Brain pericyte (primary cell): ENCODE measurements at regions not wholly inside any gene's neighbourhood (a gene's known extent, or its start where the extent isn't known, plus 50 kb on each side); places are given as distances from the start of the nearest gene placed in this dataset.

ENCODE experiments used
- DNase-seq: peaks from one replicate; pipeline ENCODE4 v3.0.0-alpha.2; 2012; ENCODE audit warnings: low read depth, low spot score

GRCh38 chr9:129489838-129490582 is 130.9 kb downstream of the C9orf50 start:
- no peak for DNase-seq

- no peak for DNase-seq
Observed at GRCh38 chr9:129487658-129488483, 133.0 kb downstream of the C9orf50 start.

DNA sequence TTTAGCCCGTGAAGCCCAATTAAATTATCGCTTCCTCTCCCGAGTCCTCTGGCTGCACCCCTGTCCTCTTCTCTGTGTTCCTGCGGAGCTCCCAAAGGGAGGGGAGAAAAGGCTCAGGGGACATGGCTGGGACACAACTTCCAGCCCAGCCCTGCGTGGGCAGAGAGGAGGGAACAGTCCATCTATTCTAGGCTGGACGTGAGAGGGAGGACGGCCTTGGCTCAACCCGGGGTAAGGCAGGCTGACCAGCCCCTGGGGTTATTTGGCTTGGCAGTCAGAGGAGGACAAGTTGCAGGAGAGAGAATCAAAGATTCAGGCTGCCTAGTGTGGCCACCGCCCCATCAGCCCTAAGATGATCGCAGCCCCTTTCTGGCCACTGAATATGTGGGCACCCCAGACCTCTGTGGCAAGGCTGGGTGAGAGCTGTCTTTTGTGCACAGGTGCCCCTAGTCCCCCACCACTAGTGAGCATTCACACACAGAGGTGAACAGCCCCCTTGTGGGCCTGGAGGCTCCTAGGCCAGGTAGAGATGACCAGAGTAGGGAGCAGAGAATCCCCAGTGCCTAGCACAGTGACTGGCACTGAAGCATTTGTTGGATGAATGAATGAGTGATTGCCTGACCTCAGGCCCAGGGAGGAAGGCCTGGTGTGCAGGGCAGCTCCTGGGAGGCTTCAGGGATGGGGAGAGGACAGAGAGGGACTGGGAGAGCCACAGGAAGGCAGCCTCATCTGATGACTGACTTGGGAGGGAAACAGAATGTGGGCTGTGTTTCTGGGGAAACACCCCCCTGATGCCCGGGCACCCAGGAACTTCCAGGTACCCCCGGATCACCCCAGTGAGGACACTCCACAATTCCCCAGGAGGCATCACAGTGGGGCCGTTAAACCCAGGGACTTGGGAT is 133.9 kb downstream of the C9orf50 start:
- no peak for DNase-seq

DNA sequence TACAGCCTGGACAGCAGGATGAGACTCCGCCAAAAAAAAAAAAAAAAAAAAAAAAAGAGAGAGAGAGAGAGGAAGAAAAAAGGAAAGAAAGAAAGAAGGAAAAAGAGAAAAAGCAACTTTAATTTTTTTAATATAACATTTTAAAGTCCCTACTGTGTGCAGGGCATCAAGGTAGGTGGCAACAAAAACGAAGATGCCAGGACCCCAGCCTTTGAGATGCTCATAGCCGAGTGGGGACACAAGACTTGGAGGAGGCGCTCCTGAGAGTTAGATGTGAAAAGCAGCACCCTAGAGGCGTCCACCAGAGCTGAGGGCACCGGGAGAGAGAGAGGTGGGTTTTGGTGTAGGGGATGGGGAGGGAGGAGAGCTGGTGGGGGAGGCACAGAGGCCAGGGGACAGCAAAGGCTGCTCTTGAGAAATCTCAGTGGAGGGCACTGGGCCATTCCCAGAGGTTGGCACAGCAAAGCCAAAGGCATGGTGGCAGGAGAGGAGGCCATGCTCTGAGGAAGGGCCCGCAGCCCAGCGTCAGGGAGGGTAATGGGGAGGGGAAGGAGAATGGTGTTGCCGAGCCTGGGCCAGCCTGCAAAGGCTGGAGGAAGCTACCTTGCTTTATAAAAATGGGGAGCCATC is 135.6 kb downstream of the C9orf50 start:
- no peak for DNase-seq

GRCh38 chr9:129484352-129485000 is 136.4 kb downstream of the C9orf50 start:
- DNase-seq, result no peak

DNA sequence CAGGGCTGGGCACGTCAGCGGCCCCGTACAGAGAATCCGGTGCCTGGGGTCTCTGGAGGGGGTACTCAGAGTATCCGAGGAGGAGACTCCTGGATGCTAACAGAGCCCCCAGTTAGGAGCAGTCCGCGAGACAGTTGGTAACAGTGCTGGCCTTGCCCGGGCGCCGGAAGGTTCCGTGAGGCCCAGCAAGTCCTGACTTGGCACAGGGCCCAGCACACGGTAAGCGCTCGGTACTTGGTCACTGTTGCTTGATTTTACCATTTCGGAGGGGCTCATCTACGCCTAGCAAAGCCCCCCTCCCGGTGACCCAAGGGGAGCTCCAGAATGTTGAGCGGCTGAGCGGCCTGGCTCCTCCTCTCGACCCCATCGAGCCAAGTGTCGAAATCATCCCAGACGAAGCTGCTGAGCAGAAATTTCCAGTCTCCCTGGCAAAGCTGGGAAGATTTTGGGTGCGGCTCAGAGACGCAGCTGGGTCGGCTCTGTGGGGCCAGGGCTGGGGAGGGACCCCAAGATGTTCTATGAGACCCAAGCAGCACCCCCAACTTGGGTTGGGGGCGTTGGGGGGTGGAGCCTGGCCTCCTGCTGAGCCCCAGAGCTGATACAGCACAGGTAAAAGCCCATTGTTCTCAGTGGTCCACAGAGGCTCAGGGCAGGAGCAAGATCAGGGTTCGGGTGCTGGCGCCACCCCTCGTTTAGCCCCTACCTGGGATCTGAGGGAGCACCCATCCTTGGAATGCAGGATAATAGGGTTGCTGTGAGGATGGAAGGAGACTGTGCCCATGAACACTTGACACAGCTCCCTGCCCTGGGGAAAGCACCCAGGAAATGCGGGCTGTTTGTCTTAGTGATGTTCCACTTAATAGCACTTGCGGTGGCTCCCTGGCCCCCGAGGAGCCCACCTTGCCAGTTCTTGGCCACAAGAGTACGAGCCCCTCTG is 137.2 kb downstream of the C9orf50 start:
- DNase-seq, result no peak

- DNase-seq, result no peak
Observed at GRCh38 chr9:129482521-129483414, 138.1 kb downstream of the C9orf50 start.

GRCh38 chr9:129481810-129482511 is 138.9 kb downstream of the C9orf50 start:
- DNase-seq, result no peak

DNA sequence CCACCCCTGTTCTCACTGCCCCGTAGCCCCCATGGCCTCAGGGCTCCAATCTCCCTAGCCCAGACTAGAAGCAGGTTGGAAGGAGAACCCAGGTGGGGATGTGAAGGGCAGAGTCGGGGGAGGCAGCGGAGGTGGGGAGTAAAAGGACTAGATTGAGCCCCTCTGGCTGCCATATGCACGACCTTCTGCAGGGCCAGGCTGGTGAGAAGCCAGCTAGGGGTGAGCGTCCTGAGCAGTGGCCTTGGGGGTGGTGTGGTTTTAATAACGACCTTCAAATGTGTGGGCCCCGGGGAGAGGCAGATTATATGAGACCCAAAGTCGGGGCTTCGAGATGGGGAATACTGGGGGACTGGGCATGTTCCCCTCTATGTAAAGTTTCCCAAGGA is 139.5 kb downstream of the C9orf50 start:
- DNase-seq, result no peak

- no peak for DNase-seq
Observed at GRCh38 chr9:129480745-129481144, 140.2 kb downstream of the C9orf50 start.

DNA sequence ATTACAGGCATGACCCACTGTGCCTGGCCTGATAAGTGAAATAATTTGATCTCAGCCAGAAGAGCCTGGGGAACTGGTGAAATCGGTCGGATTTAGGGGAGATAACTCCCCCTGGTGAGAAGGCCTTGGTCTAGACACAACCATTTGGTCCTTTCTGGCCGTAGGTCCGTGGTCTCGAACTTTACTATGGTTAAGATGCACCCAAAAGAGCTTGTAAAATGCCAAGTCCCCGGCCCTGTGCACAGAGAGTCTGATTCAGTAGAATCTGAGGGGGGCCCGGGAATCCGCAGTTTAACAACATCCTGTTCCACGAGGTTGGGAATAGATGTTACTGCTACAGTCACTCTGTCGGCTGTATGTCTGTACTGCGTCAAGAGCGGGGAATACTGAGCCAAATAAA is 140.7 kb downstream of the C9orf50 start:
- DNase-seq, result no peak

DNA sequence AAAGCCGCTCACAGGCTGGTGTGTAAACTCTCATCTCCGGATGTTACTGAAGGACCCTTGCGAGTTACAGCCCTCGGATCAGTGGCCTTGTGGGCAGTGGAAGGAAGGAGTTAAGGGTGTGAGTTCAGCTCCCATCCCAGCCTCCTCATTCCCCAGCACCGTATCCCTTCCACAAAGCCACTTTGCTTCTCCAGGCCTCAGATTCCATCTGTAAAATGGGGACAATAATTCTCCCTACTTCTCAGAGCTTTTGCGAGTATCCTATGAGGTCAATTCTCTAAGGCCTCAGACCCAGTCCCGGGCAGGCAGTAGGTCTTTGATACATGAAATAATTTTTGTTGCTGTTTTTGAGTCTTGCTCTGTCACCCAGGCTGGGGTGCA is 141.3 kb downstream of the C9orf50 start:
- DNase-seq, result no peak

- DNase-seq, result no peak
Observed at GRCh38 chr9:129478961-129479630, 141.8 kb downstream of the C9orf50 start.

- no peak for DNase-seq
Observed at GRCh38 chr9:129478461-129478860, 142.4 kb downstream of the C9orf50 start.

GRCh38 chr9:129476821-129477611 is 143.9 kb downstream of the C9orf50 start:
- no peak for DNase-seq

- DNase-seq, result no peak
Observed at GRCh38 chr9:129474740-129475404, 146.0 kb downstream of the C9orf50 start.
